Calu3 (cell line): ENCODE measurements at regions not wholly inside any gene's neighbourhood (a gene's known extent, or its start where the extent isn't known, plus 50 kb on each side); places are given as distances from the start of the nearest gene placed in this dataset.

Experiments used
- BruUV-seq: library from RNA; stranded (reverse); fragments of 400-500 nt; replicated peaks from 2 replicates; lab custom pipeline; 2021; lab: Mats Ljungman, UMichigan
- CTCF ChIA-PET: fragments of 300-600 bp; sonication (Branson Sonifier 250); formaldehyde crosslinking; loops from one replicate; lab custom pipeline; 2022; ENCODE audit warnings: antibody characterized with exemption; lab: Charles Lee
- DNase-seq: peaks from one replicate; pipeline ENCODE4 v3.0.0; 2022
- H3K27ac Mint-ChIP-seq: one replicate; pipeline ENCODE4 v1.8.0; 2022; ENCODE audit warnings: mixed read lengths; ENCODE audit not compliant: unreplicated experiment
- H3K27me3 Mint-ChIP-seq: one replicate; pipeline ENCODE4 v1.8.0; 2022; ENCODE audit warnings: mixed read lengths; ENCODE audit not compliant: unreplicated experiment
- H3K36me3 Mint-ChIP-seq: one replicate; pipeline ENCODE4 v1.8.0; 2022; ENCODE audit warnings: mild to moderate bottlenecking, moderate library complexity, mixed read lengths; ENCODE audit not compliant: insufficient read depth, unreplicated experiment
- H3K4me1 Mint-ChIP-seq: one replicate; pipeline ENCODE4 v1.8.0; 2022; ENCODE audit warnings: mild to moderate bottlenecking, low read depth, mixed read lengths; ENCODE audit not compliant: unreplicated experiment
- H3K4me3 Mint-ChIP-seq: one replicate; pipeline ENCODE4 v1.8.0; 2022; ENCODE audit warnings: mild to moderate bottlenecking, low read depth, moderate library complexity, mixed read lengths; ENCODE audit not compliant: unreplicated experiment
- H3K9me3 Mint-ChIP-seq: one replicate; pipeline ENCODE4 v1.8.0; 2022; ENCODE audit warnings: low read depth, mixed read lengths; ENCODE audit not compliant: unreplicated experiment
- CTCF ChIP-seq: fragments of 200-600 bp; IDR thresholded peaks from one replicate; pipeline ENCODE4 v1.8.0; 2022; ENCODE audit warnings: antibody characterized with exemption; ENCODE audit not compliant: unreplicated experiment
- intact Hi-C: fragments of 100-400 bp; cut with micrococcal nuclease; formaldehyde crosslinking; loops from one replicate; pipeline ENCODE4 v1.10.0; 2022; ENCODE audit not compliant: unreplicated experiment

DNA sequence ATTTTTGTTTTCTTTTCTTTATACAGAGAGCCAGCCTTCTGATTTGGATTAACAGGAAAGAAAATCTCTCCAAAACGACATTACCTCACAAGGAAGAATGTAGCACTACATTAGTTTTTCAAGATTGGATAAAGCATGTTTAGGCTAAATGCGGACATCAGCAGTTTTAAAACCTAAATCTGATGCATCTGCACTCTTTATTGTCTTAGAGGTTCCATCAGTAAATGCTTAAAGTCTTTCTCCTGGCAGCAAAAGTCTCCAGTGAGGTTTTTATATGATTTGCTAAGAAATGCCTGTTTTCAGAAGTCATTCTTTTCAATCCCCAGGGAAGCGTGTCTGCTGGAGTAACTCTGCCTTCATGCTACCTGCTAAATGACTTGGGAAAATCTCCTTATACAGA is 912.9 kb upstream of the INTU start:
- intact Hi-C loops: no loop called here
- no peak for DNase-seq
- no TSS peak for BruUV-seq
- H3K27me3 Mint-ChIP-seq: no peaks in the 10 kb centered on the region
- H3K4me3 Mint-ChIP-seq: no peak overlapping the region
- no peaks in the 10 kb centered on the region for H3K4me1 Mint-ChIP-seq
- H3K27ac Mint-ChIP-seq: no peak overlapping the region
- TF ChIP-seq CTCF: no peak
- H3K36me3 Mint-ChIP-seq: no peaks in the 10 kb centered on the region
- CTCF ChIA-PET: no interaction called here
- no peaks in the 10 kb centered on the region for H3K9me3 Mint-ChIP-seq

GRCh38 chr4:126725906-126726305 is 906.9 kb upstream of the INTU start:
- no peak overlapping the region for H3K27ac Mint-ChIP-seq
- CTCF ChIA-PET: no interaction called here
- H3K36me3 Mint-ChIP-seq: no peaks in the 10 kb centered on the region
- no peaks in the 10 kb centered on the region for H3K27me3 Mint-ChIP-seq
- H3K4me3 Mint-ChIP-seq: no peak overlapping the region
- H3K9me3 Mint-ChIP-seq: no peaks in the 10 kb centered on the region
- no peak for DNase-seq
- intact Hi-C loops: no loop called here
- H3K4me1 Mint-ChIP-seq: no peaks in the 10 kb centered on the region
- TF ChIP-seq CTCF: no peak
- BruUV-seq: no TSS peak

GRCh38 chr4:126727461-126727860 is 905.3 kb upstream of the INTU start:
- DNase-seq: no peak
- H3K36me3 Mint-ChIP-seq: no peaks in the 10 kb centered on the region
- H3K4me1 Mint-ChIP-seq: no peaks in the 10 kb centered on the region
- intact Hi-C loops: no loop called here
- H3K27ac Mint-ChIP-seq: no peak overlapping the region
- TF ChIP-seq CTCF: no peak
- BruUV-seq: no TSS peak
- no peaks in the 10 kb centered on the region for H3K9me3 Mint-ChIP-seq
- CTCF ChIA-PET: no interaction called here
- no peaks in the 10 kb centered on the region for H3K27me3 Mint-ChIP-seq
- no peak overlapping the region for H3K4me3 Mint-ChIP-seq

GRCh38 chr4:126731062-126731461 is 901.7 kb upstream of the INTU start:
- Mint-ChIP-seq H3K27me3 (no peaks in the 10 kb centered on the region), H3K27ac (no peak overlapping the region), H3K36me3 (no peaks in the 10 kb centered on the region), H3K4me1 (no peaks in the 10 kb centered on the region), H3K9me3 (no peaks in the 10 kb centered on the region), H3K4me3 (no peak overlapping the region)
- no peak for TF ChIP-seq CTCF
- CTCF ChIA-PET: no interaction called here
- intact Hi-C loops: no loop called here
- BruUV-seq: no TSS peak
- DNase-seq: no peak
